KMS-11 (cell line): ENCODE measurements at regions not wholly inside any gene's neighbourhood (a gene's known extent, or its start where the extent isn't known, plus 50 kb on each side); places are given as distances from the start of the nearest gene placed in this dataset.

ENCODE experiments used
- H2AFZ ChIP-seq: fragments of 200-600 bp; sonication (generic); 2 replicates; pipeline ENCODE4 v1.6.1; 2016; ENCODE audit warnings: antibody characterized with exemption, mixed run types, low read depth
- H3K27ac ChIP-seq: fragments of 200-600 bp; sonication (generic); 2 replicates; pipeline ENCODE4 v1.6.1; 2016; ENCODE audit warnings: mild to moderate bottlenecking, mixed run types
- H3K27me3 ChIP-seq: fragments of 200-600 bp; sonication (generic); 2 replicates; pipeline ENCODE4 v1.6.1; 2017; ENCODE audit warnings: mild to moderate bottlenecking, low read depth, mixed run types, moderate library complexity; ENCODE audit not compliant: insufficient read depth
- H3K36me3 ChIP-seq: fragments of 200-600 bp; sonication (generic); 2 replicates; pipeline ENCODE4 v1.6.1; 2017; ENCODE audit warnings: mild to moderate bottlenecking, mixed run types; ENCODE audit not compliant: insufficient read depth
- H3K4me1 ChIP-seq: fragments of 200-600 bp; sonication (generic); 2 replicates; pipeline ENCODE4 v1.6.1; 2016; ENCODE audit warnings: mild to moderate bottlenecking, low read depth, mixed run types; ENCODE audit not compliant: poor library complexity, severe bottlenecking
- H3K4me2 ChIP-seq: fragments of 200-600 bp; sonication (generic); 2 replicates; pipeline ENCODE4 v1.7.0; 2016; ENCODE audit warnings: mild to moderate bottlenecking, mixed run types
- H3K4me3 ChIP-seq: fragments of 200-600 bp; sonication (generic); IDR thresholded peaks from 2 replicates; pipeline ENCODE4 v1.6.1; 2017; ENCODE audit warnings: low read depth, low read length, mixed read lengths; ENCODE audit not compliant: insufficient read depth
- H3K79me2 ChIP-seq: fragments of 200-600 bp; sonication (generic); 2 replicates; pipeline ENCODE4 v1.6.1; 2016; ENCODE audit warnings: low read depth, mixed run types; ENCODE audit not compliant: insufficient read depth
- H3K9ac ChIP-seq: fragments of 200-600 bp; sonication (generic); 2 replicates; pipeline ENCODE4 v1.6.1; 2016; ENCODE audit warnings: mild to moderate bottlenecking, mixed run types
- H4K20me1 ChIP-seq: fragments of 200-600 bp; sonication (generic); 2 replicates; pipeline ENCODE4 v1.6.1; 2016; ENCODE audit warnings: mild to moderate bottlenecking, mixed run types; ENCODE audit not compliant: insufficient read depth
- CTCF ChIP-seq: fragments of 200-600 bp; sonication (generic); conservative IDR thresholded peaks from 2 replicates; pipeline ENCODE4 v1.6.1; 2017; ENCODE audit warnings: low read depth, mild to moderate bottlenecking, antibody characterized with exemption, low read length, moderate library complexity, mixed read lengths

DNA sequence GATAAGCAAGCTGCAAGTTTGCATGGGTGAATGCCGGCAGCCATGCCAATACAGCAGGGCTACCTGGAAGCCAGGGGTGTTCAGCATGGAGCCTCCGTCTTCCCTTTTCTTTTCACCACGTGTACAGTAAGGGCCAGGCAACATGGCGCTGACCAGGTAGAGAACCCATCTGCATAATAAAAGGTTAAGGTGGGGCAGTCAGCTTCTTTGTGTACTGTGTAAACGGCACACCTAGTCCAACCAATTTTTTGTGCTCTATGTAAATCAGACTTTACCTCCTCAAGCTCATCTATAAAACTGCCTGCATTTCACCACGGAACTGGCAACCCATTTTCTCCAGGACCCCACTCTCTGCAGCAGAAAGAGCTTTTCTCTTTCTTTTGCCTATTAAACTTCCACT is 286.8 kb upstream of the VCX3A start:
- H4K20me1 ChIP-seq, result no peaks in the 10 kb centered on the region
- H2AFZ ChIP-seq, result no peak overlapping the region
- TF ChIP-seq CTCF, result no peak
- no peaks in the 10 kb centered on the region for H3K79me2 ChIP-seq
- no peaks in the 10 kb centered on the region for H3K27me3 ChIP-seq
- H3K9ac ChIP-seq, result no peak overlapping the region
- no peak overlapping the region for H3K4me3 ChIP-seq
- H3K36me3 ChIP-seq, result no peaks in the 10 kb centered on the region
- H3K4me1 ChIP-seq, result no peaks in the 10 kb centered on the region
- no peak overlapping the region for H3K27ac ChIP-seq
- no peak overlapping the region for H3K4me2 ChIP-seq

DNA sequence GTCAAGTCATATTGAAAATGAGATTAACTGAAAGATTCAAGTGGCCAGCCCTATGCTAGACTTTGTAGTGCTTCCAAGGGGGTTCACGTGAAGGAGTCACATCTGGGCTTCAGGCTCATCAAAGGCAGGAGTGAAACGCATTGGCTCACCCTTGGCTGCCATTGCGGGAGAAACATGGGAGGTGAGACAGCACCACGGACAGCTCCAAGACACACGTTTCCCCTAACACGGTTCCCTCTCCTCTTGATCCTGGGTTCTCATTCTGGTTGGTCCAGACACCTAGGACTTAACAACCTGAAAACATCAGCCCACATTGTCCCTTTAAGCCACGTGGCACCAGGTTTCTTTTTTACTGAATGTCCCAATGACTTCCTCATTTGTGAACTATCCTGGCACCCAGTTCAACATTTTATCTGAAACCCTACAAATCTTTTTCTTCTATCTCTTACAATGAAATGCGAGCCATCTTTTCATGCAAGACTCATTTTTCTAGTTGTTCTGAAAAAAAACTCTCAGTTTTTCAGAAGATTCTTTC is 279.0 kb upstream of the VCX3A start:
- Histone ChIP-seq H3K4me3 (no peak overlapping the region), H3K27me3 (no peaks in the 10 kb centered on the region), H3K79me2 (no peaks in the 10 kb centered on the region), H3K4me2 (no peak overlapping the region), H2AFZ (no peak overlapping the region), H3K4me1 (no peaks in the 10 kb centered on the region), H3K36me3 (no peaks in the 10 kb centered on the region), H3K9ac (no peak overlapping the region), H4K20me1 (no peaks in the 10 kb centered on the region), H3K27ac (no peak overlapping the region)
- no peak for TF ChIP-seq CTCF

GRCh38 chrX:6812087-6812486 is 277.2 kb upstream of the VCX3A start:
- no peaks in the 10 kb centered on the region for H4K20me1 ChIP-seq
- no peak overlapping the region for H2AFZ ChIP-seq
- H3K9ac ChIP-seq, result no peak overlapping the region
- no peaks in the 10 kb centered on the region for H3K79me2 ChIP-seq
- H3K27me3 ChIP-seq, result no peaks in the 10 kb centered on the region
- no peak for TF ChIP-seq CTCF
- H3K4me3 ChIP-seq, result no peak overlapping the region
- H3K36me3 ChIP-seq, result no peaks in the 10 kb centered on the region
- H3K4me1 ChIP-seq, result no peaks in the 10 kb centered on the region
- H3K4me2 ChIP-seq, result no peak overlapping the region
- H3K27ac ChIP-seq, result no peak overlapping the region

GRCh38 chrX:6810776-6811175 is 275.9 kb upstream of the VCX3A start:
- Histone ChIP-seq H3K27ac (no peak overlapping the region), H3K27me3 (no peaks in the 10 kb centered on the region), H3K79me2 (no peaks in the 10 kb centered on the region), H3K4me3 (no peak overlapping the region), H3K4me2 (no peak overlapping the region), H3K9ac (no peak overlapping the region), H4K20me1 (no peaks in the 10 kb centered on the region), H3K36me3 (no peaks in the 10 kb centered on the region), H3K4me1 (no peaks in the 10 kb centered on the region), H2AFZ (no peak overlapping the region)
- no peak for TF ChIP-seq CTCF
